ENCODE measurements at regions not wholly inside any gene's neighbourhood (a gene's known extent, or its start where the extent isn't known, plus 50 kb on each side); places are given as distances from the start of the nearest gene placed in this dataset.

DNA sequence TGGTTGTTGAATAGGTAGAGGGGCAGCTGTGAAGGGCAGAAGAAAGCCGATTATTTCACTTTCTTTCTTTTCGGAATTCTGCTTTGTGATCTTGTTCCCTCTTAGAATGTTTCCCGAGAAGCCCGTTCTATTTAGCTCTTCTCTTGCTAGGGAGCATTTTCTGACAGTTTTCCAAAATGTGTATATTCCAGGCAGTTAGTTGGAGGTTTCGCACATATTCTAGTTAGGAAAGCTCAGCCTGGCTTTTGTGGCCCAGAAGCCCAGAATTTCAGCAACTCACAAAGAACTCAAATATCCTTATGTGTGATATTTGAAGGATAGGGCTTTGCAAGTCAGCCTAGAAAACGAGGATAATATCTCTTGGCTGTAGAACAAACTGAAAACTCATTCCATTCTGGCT is 461.0 kb upstream of the C9orf72 start:
- Histone ChIP-seq H2BK120ac (ENCODE audit: insufficient read depth, low read length, poor library complexity) (no peak overlapping the region), H3K4me2 (ENCODE audit: low read length) (no peak overlapping the region), H4K12ac (ENCODE audit: low read depth, low read length) (no peak overlapping the region), H4K8ac (ENCODE audit: low read depth, low read length) (no peak overlapping the region), H2AFZ (ENCODE audit: insufficient read depth, low read length, poor library complexity) (no peak overlapping the region), H2AK5ac (ENCODE audit: low read length) (no peak overlapping the region), H3K4me3 (ENCODE audit: low read depth, low read length) (no peak overlapping the region), H3K23ac (ENCODE audit: low read length) (no peak overlapping the region), H3K79me1 (ENCODE audit: low read length) (no peaks in the 10 kb centered on the region), H2BK5ac (ENCODE audit: low read depth, low read length, poor library complexity) (no peak overlapping the region), H3K9me3 (ENCODE audit: insufficient read depth, low read depth, low read length) (no peaks in the 10 kb centered on the region), H3K14ac (ENCODE audit: low read length) (no peak overlapping the region), H3K18ac (ENCODE audit: low read length) (no peak overlapping the region), H3K79me2 (ENCODE audit: control insufficient read depth, insufficient read depth, low read length, poor library complexity) (no peaks in the 10 kb centered on the region), H3K9ac (ENCODE audit: low read length) (no peak overlapping the region), H3K4ac (ENCODE audit: low read depth, low read length) (no peak overlapping the region), H3K36me3 (ENCODE audit: control insufficient read depth in 1 of 2, insufficient read depth in 2 of 2, low read length in 2 of 2) (no peaks in the 10 kb centered on the region), H2BK12ac (ENCODE audit: low read length) (no peak overlapping the region), H4K91ac (ENCODE audit: low read depth, low read length) (no peak overlapping the region), H3K4me1 (ENCODE audit: control insufficient read depth in 1 of 2, insufficient read depth in 2 of 2, low read length in 2 of 2) (no peaks in the 10 kb centered on the region), H3K27me3 (ENCODE audit: insufficient read depth, low read length) (no peaks in the 10 kb centered on the region), H3K27ac (ENCODE audit: low read depth, low read length) (no peak overlapping the region)
- WGBS (ENCODE audit: extremely low coverage, insufficient coverage, insufficient read length), result no CpG with 5 or more reads among the region's 6 CpGs
- DNase-seq, result no peak

- H2BK5ac ChIP-seq (ENCODE audit: low read depth, low read length, poor library complexity), result no peak overlapping the region
- H3K27ac ChIP-seq (ENCODE audit: low read depth, low read length), result no peak overlapping the region
- no CpG with 5 or more reads among the region's 1 CpG for WGBS (ENCODE audit: extremely low coverage, insufficient coverage, insufficient read length)
- H2AK5ac ChIP-seq (ENCODE audit: low read length), result no peak overlapping the region
- no peaks in the 10 kb centered on the region for H3K79me2 ChIP-seq (ENCODE audit: control insufficient read depth, insufficient read depth, low read length, poor library complexity)
- H3K36me3 ChIP-seq (ENCODE audit: control insufficient read depth in 1 of 2, insufficient read depth in 2 of 2, low read length in 2 of 2), result no peaks in the 10 kb centered on the region
- H4K91ac ChIP-seq (ENCODE audit: low read depth, low read length), result no peak overlapping the region
- no peak overlapping the region for H4K12ac ChIP-seq (ENCODE audit: low read depth, low read length)
- no peak for DNase-seq
- H2AFZ ChIP-seq (ENCODE audit: insufficient read depth, low read length, poor library complexity), result no peak overlapping the region
- H2BK120ac ChIP-seq (ENCODE audit: insufficient read depth, low read length, poor library complexity), result no peak overlapping the region
- no peak overlapping the region for H4K8ac ChIP-seq (ENCODE audit: low read depth, low read length)
- H2BK12ac ChIP-seq (ENCODE audit: low read length), result no peak overlapping the region
- no peaks in the 10 kb centered on the region for H3K79me1 ChIP-seq (ENCODE audit: low read length)
- no peak overlapping the region for H3K23ac ChIP-seq (ENCODE audit: low read length)
- H3K9ac ChIP-seq (ENCODE audit: low read length), result no peak overlapping the region
- no peak overlapping the region for H3K18ac ChIP-seq (ENCODE audit: low read length)
- no peak overlapping the region for H3K4ac ChIP-seq (ENCODE audit: low read depth, low read length)
- H3K4me3 ChIP-seq (ENCODE audit: low read depth, low read length), result no peak overlapping the region
- no peaks in the 10 kb centered on the region for H3K9me3 ChIP-seq (ENCODE audit: insufficient read depth, low read depth, low read length)
- H3K4me1 ChIP-seq (ENCODE audit: control insufficient read depth in 1 of 2, insufficient read depth in 2 of 2, low read length in 2 of 2), result no peaks in the 10 kb centered on the region
- no peak overlapping the region for H3K14ac ChIP-seq (ENCODE audit: low read length)
- H3K4me2 ChIP-seq (ENCODE audit: low read length), result no peak overlapping the region
- no peaks in the 10 kb centered on the region for H3K27me3 ChIP-seq (ENCODE audit: insufficient read depth, low read length)
These were observed 464.7 kb upstream of the C9orf72 start for GRCh38 chr9:28037968-28038367.

DNA sequence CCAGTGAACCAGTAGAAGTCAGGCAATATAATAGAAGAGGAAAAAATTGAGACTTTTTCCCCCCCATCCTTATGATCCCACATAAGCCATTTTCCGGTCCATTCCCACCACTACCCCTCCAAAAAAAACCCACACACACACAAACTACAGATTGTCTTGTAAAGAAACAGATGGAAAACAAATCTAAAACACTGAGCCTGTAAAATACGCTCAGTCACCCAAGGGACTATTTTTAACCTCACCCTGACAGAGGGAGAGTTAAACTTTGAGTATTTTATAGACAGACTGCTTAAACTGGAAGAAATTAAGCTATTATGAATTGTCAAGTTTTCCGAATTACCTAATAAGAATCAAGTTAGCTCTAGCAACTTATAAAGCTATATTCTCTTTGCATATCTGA is 471.8 kb upstream of the C9orf72 start:
- H2BK12ac ChIP-seq (ENCODE audit: low read length), result no peak overlapping the region
- no peak overlapping the region for H2BK5ac ChIP-seq (ENCODE audit: low read depth, low read length, poor library complexity)
- H3K9ac ChIP-seq (ENCODE audit: low read length), result no peak overlapping the region
- no peak overlapping the region for H4K12ac ChIP-seq (ENCODE audit: low read depth, low read length)
- no peak overlapping the region for H3K4me3 ChIP-seq (ENCODE audit: low read depth, low read length)
- H3K79me1 ChIP-seq (ENCODE audit: low read length), result no peaks in the 10 kb centered on the region
- H3K79me2 ChIP-seq (ENCODE audit: control insufficient read depth, insufficient read depth, low read length, poor library complexity), result no peaks in the 10 kb centered on the region
- H3K4me1 ChIP-seq (ENCODE audit: control insufficient read depth in 1 of 2, insufficient read depth in 2 of 2, low read length in 2 of 2), result no peaks in the 10 kb centered on the region
- no peak overlapping the region for H2AFZ ChIP-seq (ENCODE audit: insufficient read depth, low read length, poor library complexity)
- H4K91ac ChIP-seq (ENCODE audit: low read depth, low read length), result no peak overlapping the region
- H3K23ac ChIP-seq (ENCODE audit: low read length), result no peak overlapping the region
- WGBS (ENCODE audit: extremely low coverage, insufficient coverage, insufficient read length), result 100% methylated on average over 1 of the region's 3 CpGs
- no peak overlapping the region for H3K4me2 ChIP-seq (ENCODE audit: low read length)
- DNase-seq, result no peak
- H2AK5ac ChIP-seq (ENCODE audit: low read length), result no peak overlapping the region
- no peak overlapping the region for H3K14ac ChIP-seq (ENCODE audit: low read length)
- H4K8ac ChIP-seq (ENCODE audit: low read depth, low read length), result no peak overlapping the region
- H3K27ac ChIP-seq (ENCODE audit: low read depth, low read length), result no peak overlapping the region
- H2BK120ac ChIP-seq (ENCODE audit: insufficient read depth, low read length, poor library complexity), result no peak overlapping the region
- no peaks in the 10 kb centered on the region for H3K36me3 ChIP-seq (ENCODE audit: control insufficient read depth in 1 of 2, insufficient read depth in 2 of 2, low read length in 2 of 2)
- no peak overlapping the region for H3K4ac ChIP-seq (ENCODE audit: low read depth, low read length)
- no peaks in the 10 kb centered on the region for H3K9me3 ChIP-seq (ENCODE audit: insufficient read depth, low read depth, low read length)
- no peak overlapping the region for H3K18ac ChIP-seq (ENCODE audit: low read length)
- H3K27me3 ChIP-seq (ENCODE audit: insufficient read depth, low read length), result no peaks in the 10 kb centered on the region

- DNase-seq, result no peak
- no peak overlapping the region for H4K91ac ChIP-seq (ENCODE audit: low read depth, low read length)
- no peak overlapping the region for H3K27ac ChIP-seq (ENCODE audit: low read depth, low read length)
- no peak overlapping the region for H4K8ac ChIP-seq (ENCODE audit: low read depth, low read length)
- no peak overlapping the region for H3K14ac ChIP-seq (ENCODE audit: low read length)
- no peak overlapping the region for H3K9ac ChIP-seq (ENCODE audit: low read length)
- H3K4me3 ChIP-seq (ENCODE audit: low read depth, low read length), result no peak overlapping the region
- H3K9me3 ChIP-seq (ENCODE audit: insufficient read depth, low read depth, low read length), result no peaks in the 10 kb centered on the region
- H3K4ac ChIP-seq (ENCODE audit: low read depth, low read length), result no peak overlapping the region
- H2BK120ac ChIP-seq (ENCODE audit: insufficient read depth, low read length, poor library complexity), result no peak overlapping the region
- H2BK5ac ChIP-seq (ENCODE audit: low read depth, low read length, poor library complexity), result no peak overlapping the region
- H3K27me3 ChIP-seq (ENCODE audit: insufficient read depth, low read length), result no peaks in the 10 kb centered on the region
- H3K18ac ChIP-seq (ENCODE audit: low read length), result no peak overlapping the region
- H4K12ac ChIP-seq (ENCODE audit: low read depth, low read length), result no peak overlapping the region
- no peaks in the 10 kb centered on the region for H3K36me3 ChIP-seq (ENCODE audit: control insufficient read depth in 1 of 2, insufficient read depth in 2 of 2, low read length in 2 of 2)
- H2AK5ac ChIP-seq (ENCODE audit: low read length), result no peak overlapping the region
- no peak overlapping the region for H2BK12ac ChIP-seq (ENCODE audit: low read length)
- no peak overlapping the region for H3K4me2 ChIP-seq (ENCODE audit: low read length)
- H3K79me1 ChIP-seq (ENCODE audit: low read length), result no peaks in the 10 kb centered on the region
- no peaks in the 10 kb centered on the region for H3K4me1 ChIP-seq (ENCODE audit: control insufficient read depth in 1 of 2, insufficient read depth in 2 of 2, low read length in 2 of 2)
- H3K79me2 ChIP-seq (ENCODE audit: control insufficient read depth, insufficient read depth, low read length, poor library complexity), result no peaks in the 10 kb centered on the region
- no peak overlapping the region for H2AFZ ChIP-seq (ENCODE audit: insufficient read depth, low read length, poor library complexity)
- no peak overlapping the region for H3K23ac ChIP-seq (ENCODE audit: low read length)
These were observed 476.8 kb upstream of the C9orf72 start for GRCh38 chr9:28050046-28050445.

DNA sequence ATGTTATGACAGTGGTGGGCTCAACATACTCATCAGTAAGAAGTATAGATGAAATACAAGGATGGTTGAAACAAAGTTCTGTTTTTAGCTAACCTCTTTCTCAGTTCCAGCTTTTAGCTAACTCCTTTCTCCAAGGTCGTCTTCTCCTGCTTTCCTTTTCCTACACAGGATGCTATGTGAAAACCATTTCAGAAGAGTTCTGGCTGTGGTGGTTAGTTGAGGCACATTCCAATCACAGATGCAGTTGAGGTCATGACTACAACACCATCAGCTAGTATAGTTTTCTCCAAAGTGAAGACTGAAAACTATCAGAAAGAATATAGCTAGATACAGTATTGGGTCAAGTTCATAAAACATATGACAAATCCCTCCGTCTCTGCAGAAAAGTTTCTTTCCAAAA is 477.7 kb upstream of the C9orf72 start:
- Histone ChIP-seq H2AK5ac (ENCODE audit: low read length) (no peak overlapping the region), H3K9me3 (ENCODE audit: insufficient read depth, low read depth, low read length) (no peaks in the 10 kb centered on the region), H3K14ac (ENCODE audit: low read length) (no peak overlapping the region), H3K4me3 (ENCODE audit: low read depth, low read length) (no peak overlapping the region), H3K18ac (ENCODE audit: low read length) (no peak overlapping the region), H3K23ac (ENCODE audit: low read length) (no peak overlapping the region), H4K8ac (ENCODE audit: low read depth, low read length) (no peak overlapping the region), H3K79me2 (ENCODE audit: control insufficient read depth, insufficient read depth, low read length, poor library complexity) (no peaks in the 10 kb centered on the region), H2BK5ac (ENCODE audit: low read depth, low read length, poor library complexity) (no peak overlapping the region), H3K4me2 (ENCODE audit: low read length) (no peak overlapping the region), H2BK12ac (ENCODE audit: low read length) (no peak overlapping the region), H3K27ac (ENCODE audit: low read depth, low read length) (no peak overlapping the region), H4K12ac (ENCODE audit: low read depth, low read length) (no peak overlapping the region), H3K27me3 (ENCODE audit: insufficient read depth, low read length) (no peaks in the 10 kb centered on the region), H3K9ac (ENCODE audit: low read length) (no peak overlapping the region), H2AFZ (ENCODE audit: insufficient read depth, low read length, poor library complexity) (no peak overlapping the region), H4K91ac (ENCODE audit: low read depth, low read length) (no peak overlapping the region), H2BK120ac (ENCODE audit: insufficient read depth, low read length, poor library complexity) (no peak overlapping the region), H3K79me1 (ENCODE audit: low read length) (no peaks in the 10 kb centered on the region), H3K36me3 (ENCODE audit: control insufficient read depth in 1 of 2, insufficient read depth in 2 of 2, low read length in 2 of 2) (no peaks in the 10 kb centered on the region), H3K4ac (ENCODE audit: low read depth, low read length) (no peak overlapping the region), H3K4me1 (ENCODE audit: control insufficient read depth in 1 of 2, insufficient read depth in 2 of 2, low read length in 2 of 2) (no peaks in the 10 kb centered on the region)
- no CpG with 5 or more reads among the region's 2 CpGs for WGBS (ENCODE audit: extremely low coverage, insufficient coverage, insufficient read length)
- DNase-seq, result no peak
